SHP77 treated with DMSO at 0.1 percent for 48 hours (cell line): ENCODE measurements at regions not wholly inside any gene's neighbourhood (a gene's known extent, or its start where the extent isn't known, plus 50 kb on each side); places are given as distances from the start of the nearest gene placed in this dataset.

ENCODE experiments used
- DNase-seq: peaks from one replicate; lab custom pipeline; 2025; lab: John Stamatoyannopoulos, UW

DNA sequence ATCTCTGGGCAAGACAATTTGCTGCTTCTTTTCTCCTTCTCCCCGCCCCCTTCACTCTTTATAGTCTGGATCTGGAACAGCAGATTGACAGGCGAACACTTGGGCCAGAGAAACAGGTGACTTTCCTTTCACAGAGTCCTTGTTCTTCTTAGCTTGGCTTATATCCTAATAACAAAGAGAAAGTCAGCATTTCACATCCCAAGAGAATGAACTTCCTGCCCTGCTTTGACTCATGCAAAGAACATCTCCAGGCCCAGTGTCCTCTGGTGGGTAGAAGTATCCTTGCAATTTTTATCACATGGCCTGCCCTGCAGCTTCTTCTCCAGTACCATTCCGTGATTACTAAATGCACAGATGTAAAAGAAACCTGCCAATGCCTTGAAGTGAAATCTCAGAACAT lies 764.4 kb downstream of the ADGRL2 start:
- DNase-seq, result no peak

DNA sequence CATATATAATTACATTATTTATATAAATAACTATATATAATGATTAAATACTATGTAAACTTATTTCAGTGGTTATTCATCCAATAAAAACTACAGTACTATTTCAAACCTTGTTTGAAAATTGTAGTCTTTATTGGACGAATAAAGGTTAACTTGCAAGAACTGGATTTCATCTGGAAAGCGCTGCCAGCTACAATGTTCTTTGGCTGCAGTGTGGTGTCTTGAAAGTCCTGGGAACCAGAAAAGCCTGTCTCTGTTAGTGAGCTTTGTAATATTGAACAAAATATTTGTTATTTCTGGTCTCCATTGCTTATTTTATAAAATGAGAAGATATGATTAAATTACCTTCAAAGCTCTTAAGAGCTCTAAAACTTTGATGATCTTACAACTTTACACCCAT lies 763.6 kb downstream of the ADGRL2 start:
- DNase-seq, result no peak

GRCh38 chr1:82562448-82562847 lies 761.7 kb downstream of the ADGRL2 start:
- no peak for DNase-seq

DNA sequence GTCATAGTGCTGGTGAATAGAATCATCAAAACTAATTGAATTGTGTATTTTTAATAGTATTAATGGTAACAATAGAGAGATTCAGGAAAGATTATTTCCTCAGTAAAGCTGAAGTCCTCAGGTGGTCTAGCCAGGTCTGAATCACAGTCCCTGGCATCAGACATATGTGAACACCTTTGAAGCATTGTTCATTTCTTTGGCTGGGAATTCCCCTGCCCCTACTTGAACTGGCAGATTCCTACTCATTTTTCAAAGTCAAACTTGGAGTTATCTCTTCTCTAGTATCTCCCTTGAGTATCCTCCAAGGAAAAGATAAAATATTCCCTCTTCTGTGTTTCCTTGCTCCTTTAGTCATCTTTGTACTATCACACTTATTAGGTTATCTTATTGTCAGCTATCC lies 759.8 kb downstream of the ADGRL2 start:
- no peak for DNase-seq

DNA sequence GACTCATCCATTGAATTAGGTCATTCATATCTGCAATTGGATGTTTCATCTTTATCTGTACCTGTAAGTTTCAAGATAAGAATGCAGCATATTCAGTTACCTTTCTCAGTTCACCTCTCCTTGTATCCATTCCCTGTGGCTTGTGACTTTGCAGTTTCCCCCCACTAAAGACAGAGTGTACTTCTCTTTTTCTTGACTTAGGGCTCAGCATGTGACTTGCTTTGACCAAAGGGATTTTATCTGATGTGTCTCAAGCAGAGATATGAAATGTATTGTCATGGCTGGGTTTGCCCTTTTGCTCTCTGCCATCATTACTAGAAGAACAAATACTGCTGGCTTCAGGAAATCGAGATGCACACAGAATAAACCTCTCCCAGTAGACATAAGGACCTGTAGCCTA lies 754.8 kb downstream of the ADGRL2 start:
- no peak for DNase-seq

DNA sequence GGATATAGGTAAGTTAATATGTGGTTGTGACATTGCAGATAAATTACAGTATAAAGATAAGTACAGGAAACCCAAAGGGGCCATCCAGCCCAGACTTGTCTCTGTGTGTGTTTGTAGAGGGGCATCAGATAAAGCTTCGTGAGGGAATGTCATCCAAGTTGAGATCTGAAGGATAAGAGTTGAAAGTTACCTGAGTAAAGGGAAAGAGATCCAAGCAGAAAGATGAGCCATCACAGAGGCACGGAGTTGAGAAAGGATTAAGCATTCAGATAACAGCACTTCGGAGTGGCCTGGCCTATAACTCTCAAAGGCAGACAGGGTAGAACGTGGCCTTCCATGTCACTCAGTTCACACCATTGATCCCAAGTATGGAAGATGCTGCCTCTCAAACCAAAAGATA lies 749.1 kb downstream of the ADGRL2 start:
- DNase-seq, result no peak

DNA sequence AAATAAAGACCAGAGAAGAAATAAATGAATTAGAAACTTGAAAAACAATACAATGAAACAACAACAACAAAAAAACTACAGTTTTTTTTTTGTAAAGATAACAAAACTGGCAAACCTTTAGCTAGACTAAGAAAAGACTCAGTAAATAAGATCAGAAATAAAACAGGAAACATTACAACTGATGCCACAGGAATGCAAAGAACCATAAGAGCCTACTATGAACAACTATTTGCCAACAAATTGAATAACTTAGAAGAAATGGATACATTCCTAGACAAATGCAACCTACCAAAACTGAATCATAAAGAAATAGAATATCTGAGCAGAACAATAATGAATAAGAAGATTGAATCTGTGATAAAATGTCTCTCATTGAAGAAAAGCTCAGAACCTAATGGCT lies 742.0 kb downstream of the ADGRL2 start:
- no peak for DNase-seq

GRCh38 chr1:82542141-82542540 lies 741.4 kb downstream of the ADGRL2 start:
- DNase-seq, result no peak

- no peak for DNase-seq
These were observed 739.3 kb downstream of the ADGRL2 start for GRCh38 chr1:82540006-82540405.

DNA sequence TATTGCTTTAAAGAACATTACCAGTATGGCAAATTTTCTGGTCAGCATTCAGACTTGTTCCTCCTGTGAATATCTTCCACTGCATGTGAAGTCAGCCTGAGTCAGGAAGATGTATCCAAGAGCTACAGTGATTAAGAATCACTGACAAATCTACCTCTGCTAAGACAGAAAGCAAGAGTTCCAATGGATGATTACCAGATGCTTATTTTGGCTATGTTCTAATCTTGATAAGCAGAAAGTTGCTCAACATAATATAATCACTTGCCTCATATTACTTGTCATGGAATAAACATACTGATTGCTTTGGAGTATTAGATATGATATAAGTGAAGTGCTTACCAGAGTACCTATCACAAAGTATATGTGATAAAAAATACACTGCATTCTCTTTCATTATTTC lies 738.1 kb downstream of the ADGRL2 start:
- DNase-seq, result no peak

DNA sequence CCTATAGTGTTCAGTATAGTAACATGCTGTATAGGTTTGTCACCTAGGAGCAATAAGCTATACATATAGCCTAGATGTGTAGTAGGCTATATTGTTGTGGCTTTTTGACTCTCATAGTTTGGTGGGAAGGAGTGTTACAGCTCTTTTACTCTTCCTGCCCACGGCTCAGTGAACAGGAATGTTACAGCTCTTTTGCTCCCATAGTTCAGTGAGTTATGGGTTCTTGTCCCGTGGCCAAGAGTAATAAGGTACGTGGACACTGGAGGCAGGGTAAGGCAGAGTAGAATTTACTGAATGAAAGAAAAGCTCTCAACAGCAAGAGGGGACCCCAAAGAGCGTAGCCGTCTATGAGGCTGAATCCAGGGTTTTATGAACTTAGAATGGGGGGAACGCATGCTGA lies 734.3 kb downstream of the ADGRL2 start:
- DNase-seq, result no peak

GRCh38 chr1:82525378-82525777 lies 724.6 kb downstream of the ADGRL2 start:
- no peak for DNase-seq

DNA sequence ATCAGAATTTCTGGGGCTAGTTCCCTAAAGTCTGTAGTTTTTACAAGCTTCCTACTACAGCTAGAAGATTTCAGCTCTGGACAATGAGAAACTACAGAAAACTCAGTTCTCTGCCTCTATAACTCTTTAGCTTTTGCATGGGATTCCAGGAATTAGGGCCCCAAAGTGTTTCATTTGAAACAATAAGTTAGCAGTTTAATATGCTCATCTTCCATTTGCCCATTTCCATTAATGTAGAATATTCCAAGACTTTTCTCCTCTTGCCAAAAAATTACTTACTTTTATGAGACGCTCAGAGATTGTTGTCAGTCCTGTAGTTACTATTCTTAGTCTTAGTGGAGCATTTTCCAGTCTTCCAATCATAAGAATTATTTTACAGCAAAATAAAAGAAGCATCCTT lies 719.9 kb downstream of the ADGRL2 start:
- DNase-seq, result no peak

DNA sequence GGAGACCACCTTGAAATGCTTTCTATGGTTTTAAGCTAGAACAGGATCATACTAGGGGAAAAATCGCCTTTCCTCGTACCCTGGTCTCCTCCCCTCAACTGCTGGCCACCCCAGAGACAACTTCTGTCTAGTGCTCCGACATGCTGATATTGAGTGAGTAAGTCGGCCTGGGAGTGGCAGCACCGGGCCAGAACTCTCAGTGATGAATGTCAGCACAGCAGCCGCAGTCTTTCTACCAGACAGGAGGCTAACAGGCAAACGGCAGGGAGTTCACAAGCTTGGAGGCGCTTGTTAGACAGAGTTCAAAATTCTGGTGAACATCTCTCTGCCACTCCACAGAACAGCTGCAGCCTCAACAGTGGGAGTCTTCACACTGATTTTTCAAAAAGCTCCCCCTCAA lies 716.9 kb downstream of the ADGRL2 start:
- no peak for DNase-seq

GRCh38 chr1:82515650-82516049 lies 714.9 kb downstream of the ADGRL2 start:
- DNase-seq, result no peak

GRCh38 chr1:82511441-82511840 lies 710.7 kb downstream of the ADGRL2 start:
- no peak for DNase-seq

DNA sequence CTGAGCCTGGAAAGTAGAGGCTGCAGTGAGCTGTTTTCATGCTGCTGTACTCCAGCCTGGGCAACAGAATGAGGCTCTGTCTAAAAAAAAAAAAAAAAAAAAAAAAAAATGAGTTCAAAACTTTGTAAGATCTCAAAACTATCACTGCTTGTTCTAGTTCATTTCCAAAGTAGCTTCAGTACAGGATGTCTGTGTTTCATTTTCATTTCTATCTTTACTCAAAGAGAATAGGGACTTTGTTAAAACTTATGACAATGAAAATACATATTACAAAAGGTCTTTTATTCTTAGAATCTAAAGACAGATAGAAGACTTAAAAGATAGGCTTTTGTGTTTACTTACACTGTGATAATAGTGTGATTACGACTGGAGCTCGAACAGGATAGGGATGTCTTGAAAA lies 709.7 kb downstream of the ADGRL2 start:
- no peak for DNase-seq

GRCh38 chr1:82507011-82507410 lies 706.3 kb downstream of the ADGRL2 start:
- DNase-seq, result no peak

DNA sequence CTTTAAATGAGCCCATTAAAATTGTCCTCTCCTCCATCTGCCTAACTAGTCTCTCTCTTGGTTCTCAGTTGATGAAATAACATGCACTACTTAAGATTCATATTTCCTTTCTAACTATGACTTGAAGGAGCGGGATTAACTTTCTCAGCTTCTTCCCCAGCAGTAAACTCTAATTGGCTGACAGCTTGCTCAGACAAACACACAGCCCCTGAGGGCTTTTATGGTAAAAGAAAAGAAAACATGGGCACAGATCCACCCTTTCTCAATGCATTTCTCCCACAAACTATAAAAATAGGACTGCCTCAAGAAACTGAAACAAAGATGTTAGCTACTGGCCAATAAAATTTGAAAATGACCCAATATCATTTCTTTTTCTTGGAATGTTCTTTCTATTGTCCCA lies 703.1 kb downstream of the ADGRL2 start:
- no peak for DNase-seq

GRCh38 chr1:82499022-82499421 lies 698.3 kb downstream of the ADGRL2 start:
- no peak for DNase-seq

GRCh38 chr1:82494117-82494516 lies 693.4 kb downstream of the ADGRL2 start:
- DNase-seq, result no peak

- no peak for DNase-seq
These were observed 691.4 kb downstream of the ADGRL2 start for GRCh38 chr1:82492159-82492558.

DNA sequence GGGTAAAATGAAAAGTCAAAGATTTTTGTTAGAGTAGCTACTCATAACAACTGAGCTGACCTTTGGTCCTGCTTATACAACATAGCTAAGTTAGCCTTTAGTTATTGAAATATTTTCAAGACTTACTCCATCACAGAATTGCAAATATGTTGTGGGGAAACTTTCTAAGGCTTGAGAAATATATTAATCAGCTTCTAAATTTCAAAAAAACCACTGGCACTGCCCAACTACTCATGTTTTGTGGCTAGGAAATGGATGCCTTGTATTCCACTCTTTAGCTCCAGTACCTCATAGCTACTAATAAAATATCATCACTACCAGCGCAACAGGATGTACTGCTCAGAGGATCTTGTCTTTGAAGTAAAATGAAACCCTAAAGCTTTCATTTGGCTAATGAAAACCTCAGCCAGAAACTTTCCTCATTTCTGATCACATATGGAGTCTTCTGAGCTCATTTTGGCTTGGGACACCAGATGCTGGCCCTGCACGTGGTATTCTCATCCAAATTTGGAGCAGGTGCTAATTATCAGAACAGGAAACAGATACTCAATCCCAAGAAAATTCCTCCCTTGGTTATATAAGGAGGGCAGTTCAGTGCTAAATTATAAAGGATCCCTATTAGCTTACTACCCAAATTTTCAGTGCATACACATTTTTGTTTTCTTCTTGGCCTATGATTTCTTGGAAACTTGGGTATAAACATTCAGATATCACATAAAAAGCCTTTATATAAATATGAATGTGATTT lies 690.7 kb downstream of the ADGRL2 start:
- DNase-seq, result no peak

DNA sequence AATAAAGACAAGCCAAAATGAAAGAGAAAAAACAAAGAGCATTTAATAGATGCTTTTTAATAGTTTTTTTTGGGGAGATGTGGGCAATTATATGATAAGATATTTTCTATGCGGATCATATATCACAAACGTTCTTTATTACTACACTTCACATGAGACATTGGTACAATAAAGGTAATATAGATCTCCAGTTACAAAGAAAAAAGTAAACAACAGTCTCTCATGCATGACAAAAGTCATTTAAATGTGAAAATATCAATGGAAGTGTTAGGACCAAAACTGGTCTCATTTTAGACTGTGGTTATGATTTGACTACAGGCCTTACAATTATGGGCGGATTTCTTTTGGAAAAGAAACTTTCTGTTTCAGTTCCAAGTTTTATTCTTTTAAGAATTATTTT lies 687.0 kb downstream of the ADGRL2 start:
- DNase-seq, result no peak

GRCh38 chr1:82486969-82487368 lies 686.2 kb downstream of the ADGRL2 start:
- no peak for DNase-seq
